ENCODE measurements at regions not wholly inside any gene's neighbourhood (a gene's known extent, or its start where the extent isn't known, plus 50 kb on each side); places are given as distances from the start of the nearest gene placed in this dataset.
"Not testable (repeated sequence)": the region's sequence is repeated elsewhere in the genome, so short reads cannot be mapped to it uniquely, and the experiment has no call there.

DNA sequence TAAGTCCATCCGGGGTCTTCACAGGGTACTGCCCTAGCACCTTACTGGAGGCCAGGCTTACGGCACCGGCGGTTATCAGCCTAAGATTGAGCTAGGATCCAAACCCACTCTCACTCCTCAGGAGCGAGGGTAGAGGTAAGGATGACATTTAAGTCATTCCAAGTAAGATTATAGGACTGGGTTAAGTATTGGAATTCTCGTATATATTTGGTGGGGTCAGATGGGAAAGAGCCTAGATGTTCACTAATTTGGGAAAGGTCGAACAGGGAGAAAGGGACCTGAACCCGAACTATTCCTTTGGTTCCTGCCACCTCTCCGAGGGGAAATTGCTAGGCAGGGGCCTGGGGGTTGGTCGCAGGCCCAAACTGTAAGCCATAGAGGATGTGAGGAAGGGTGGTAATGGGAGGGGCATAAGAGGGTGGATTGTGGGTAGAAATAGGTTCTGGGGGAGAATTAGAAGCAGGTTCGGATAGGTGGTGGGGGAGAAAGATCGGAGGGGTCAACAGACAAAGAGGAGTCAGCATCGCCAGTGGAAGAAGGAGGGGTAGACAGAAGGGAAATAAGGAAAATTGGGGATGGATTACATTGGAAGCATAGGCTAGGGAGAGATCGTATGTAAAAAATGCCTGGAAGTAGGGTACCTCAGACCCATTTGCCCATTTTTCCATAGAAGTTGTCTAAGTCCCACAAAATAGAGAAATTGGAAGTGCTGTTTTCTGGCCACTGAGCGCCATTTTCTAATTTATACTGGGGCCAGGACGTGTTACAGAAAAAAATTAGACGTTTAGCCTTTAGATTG lies 747.1 kb upstream of the ADGRB3 start:
- no peak for ATAC-seq
- no peak for DNase-seq
- intact Hi-C loops (cut with micrococcal nuclease), result no loop called here

DNA sequence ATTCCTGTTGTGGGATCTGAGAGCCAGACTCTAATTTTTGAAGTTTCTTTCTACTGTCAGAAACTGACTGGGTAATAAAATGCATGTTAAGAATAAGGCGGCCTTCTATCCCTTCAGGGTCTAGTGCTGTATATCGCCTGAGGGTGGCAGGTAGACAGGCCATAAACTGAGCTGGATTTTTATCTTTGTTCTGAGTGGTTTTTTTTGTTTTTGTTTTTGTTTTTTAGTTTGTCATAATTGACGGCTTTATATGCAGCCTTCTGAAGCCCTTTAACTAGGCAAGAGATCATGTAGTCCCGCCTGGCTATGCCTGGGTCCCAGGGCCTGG lies 747.7 kb upstream of the ADGRB3 start:
- intact Hi-C loops (cut with micrococcal nuclease), result no loop called here
- no peak for DNase-seq
- ATAC-seq, result no peak

DNA sequence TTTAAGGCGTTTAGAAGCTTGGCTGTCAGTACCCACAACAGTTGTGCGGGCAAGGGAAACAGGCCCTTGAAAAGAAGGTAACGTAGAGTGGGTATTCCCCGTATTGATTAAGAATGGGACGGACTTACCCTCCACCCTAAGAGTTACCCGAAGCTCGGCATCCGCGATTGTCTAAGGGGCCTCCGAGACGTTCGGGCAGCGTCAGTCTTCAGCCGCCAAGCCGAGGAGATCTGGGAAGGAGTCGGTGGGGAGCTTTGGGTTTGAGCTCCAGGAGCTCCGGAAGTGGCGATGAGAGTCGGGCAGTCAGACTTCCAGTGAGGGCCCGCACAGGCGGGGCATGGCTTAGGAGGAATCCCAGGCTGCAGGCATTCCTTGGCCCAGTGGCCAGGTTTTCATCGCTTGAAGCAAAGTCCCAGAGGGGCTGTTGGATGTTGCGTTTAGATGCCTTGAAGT lies 748.2 kb upstream of the ADGRB3 start:
- ATAC-seq (no peak), DNase-seq (no peak)
- intact Hi-C loops (cut with micrococcal nuclease), result no loop called here

GRCh38 chr6:67886036-67886707 lies 748.9 kb upstream of the ADGRB3 start:
- intact Hi-C loops (cut with micrococcal nuclease), result no loop called here
- no peak for DNase-seq
- ATAC-seq, result no peak

DNA sequence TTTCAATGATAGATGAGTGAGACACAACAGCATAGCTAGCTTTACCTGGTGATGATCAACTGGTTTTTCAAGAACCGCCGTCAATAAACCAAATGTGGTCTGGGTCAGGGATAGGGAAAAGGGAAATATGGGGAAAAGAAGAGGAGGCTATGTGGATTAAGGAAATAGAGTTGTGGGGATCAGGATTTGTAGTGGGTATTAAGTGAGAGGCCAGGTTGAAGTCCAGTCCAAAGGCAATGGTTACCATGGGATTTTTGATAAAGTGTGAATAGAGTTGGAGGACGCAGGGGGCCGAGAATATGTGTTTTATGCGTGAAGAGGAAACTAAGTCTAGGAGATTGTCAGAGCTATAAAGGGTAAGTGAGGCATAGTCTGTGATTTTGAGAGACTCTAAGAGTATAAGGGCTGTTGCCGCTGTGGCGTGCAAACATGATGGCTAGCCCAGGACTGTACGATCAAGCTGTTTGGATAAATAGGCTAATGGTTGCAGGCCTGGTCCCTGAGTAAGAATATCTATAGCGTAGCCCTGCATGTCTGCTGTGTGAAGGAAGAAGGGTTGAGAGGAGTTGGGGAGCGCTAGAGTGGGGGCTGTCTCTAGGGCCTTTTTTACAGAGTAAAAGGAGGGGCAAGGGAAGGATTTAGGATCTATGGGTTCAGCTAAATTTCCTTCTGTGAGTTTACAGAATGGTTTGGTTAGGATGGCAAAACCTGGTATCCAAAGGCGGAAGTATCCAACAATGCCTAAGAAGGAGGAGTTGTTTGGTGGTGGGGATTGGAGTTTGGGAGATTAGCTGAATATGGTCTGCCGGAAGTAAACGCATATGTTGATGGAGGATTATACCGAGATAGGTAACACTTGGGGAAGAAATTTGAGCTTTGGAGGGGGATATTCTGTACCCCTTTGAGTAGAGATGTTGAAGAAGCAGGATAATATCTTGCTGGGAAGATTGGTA lies 749.7 kb upstream of the ADGRB3 start:
- no peak for ATAC-seq
- DNase-seq, result no peak
- intact Hi-C loops (cut with micrococcal nuclease), result no loop called here

GRCh38 chr6:67884442-67884841 lies 750.6 kb upstream of the ADGRB3 start:
- ATAC-seq (no peak), DNase-seq (no peak)

DNA sequence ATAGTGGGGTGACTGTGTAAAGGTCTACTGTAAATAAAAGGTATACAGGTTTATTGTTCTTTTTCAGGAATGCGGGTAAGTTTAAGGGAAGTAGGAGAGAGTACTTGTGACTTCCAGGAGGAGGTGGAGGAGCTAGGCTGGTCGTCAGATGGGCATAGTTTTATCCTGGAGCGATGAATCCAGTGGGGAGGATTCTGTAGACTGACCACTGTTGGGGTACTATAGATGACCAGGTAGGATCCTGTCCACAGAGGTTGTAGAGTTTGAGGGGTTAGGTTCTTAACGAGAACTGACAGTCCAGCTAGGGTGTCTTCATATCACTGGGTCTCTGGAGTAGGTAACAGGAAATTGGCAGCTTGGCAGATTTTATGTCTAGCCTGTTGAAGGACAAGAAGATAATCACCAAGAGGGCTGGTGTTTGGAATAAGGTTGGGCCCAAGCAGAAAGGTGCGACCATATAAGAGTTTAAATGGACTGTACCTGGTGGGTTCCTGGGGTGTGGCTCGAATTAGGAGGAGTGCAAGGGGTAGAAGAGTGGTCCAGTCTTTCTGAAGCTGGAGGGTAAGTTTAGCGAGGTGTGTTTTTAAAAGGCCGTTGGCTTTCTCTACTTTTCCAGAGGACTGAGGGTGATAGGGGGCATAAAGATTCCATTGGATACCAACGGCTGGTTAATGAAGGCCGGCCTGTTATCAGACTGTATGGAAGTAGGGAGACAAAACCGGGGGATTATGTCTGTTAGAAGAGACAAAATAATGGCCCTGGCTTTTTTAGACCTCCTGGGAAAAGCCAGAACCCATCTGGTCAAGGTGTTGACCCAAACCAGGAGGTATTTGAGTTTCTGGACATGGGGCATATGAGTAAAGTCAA lies 751.3 kb upstream of the ADGRB3 start:
- ATAC-seq (no peak), DNase-seq (no peak)
- intact Hi-C loops (cut with micrococcal nuclease), result no loop called here

More at GRCh38 chr6:67884442-67884841, 750.6 kb upstream of the ADGRB3 start:
- intact Hi-C loops (cut with micrococcal nuclease), result no loop called here

- DNase-seq (no peak), ATAC-seq (no peak)
- intact Hi-C loops (cut with micrococcal nuclease), result no loop called here
Measured at GRCh38 chr6:67882436-67883311, 752.4 kb upstream of the ADGRB3 start.

- no peak for DNase-seq
- intact Hi-C loops (cut with micrococcal nuclease), result no loop called here
- ATAC-seq, result no peak
Measured at GRCh38 chr6:67881706-67882065, 753.4 kb upstream of the ADGRB3 start.

- DNase-seq, result no peak
- intact Hi-C loops (cut with micrococcal nuclease), result no loop called here
- ATAC-seq, result no peak
Measured at GRCh38 chr6:67880939-67881705, 754.0 kb upstream of the ADGRB3 start.

GRCh38 chr6:67880343-67880742 lies 754.7 kb upstream of the ADGRB3 start:
- intact Hi-C loops (cut with micrococcal nuclease); DNase-seq; ATAC-seq: not testable (repeated sequence)

GRCh38 chr6:67879928-67880327 lies 755.2 kb upstream of the ADGRB3 start:
- intact Hi-C loops (cut with micrococcal nuclease); ATAC-seq; DNase-seq: not testable (repeated sequence)

- DNase-seq; ATAC-seq; intact Hi-C loops (cut with micrococcal nuclease): not testable (repeated sequence)
Measured at GRCh38 chr6:67879105-67879904, 755.8 kb upstream of the ADGRB3 start.

GRCh38 chr6:67878216-67878615 lies 756.9 kb upstream of the ADGRB3 start:
- DNase-seq; ATAC-seq; intact Hi-C loops (cut with micrococcal nuclease): not testable (repeated sequence)

- intact Hi-C loops (cut with micrococcal nuclease), result no loop called here
- no peak for DNase-seq
- ATAC-seq, result no peak
Measured at GRCh38 chr6:67877288-67877687, 757.8 kb upstream of the ADGRB3 start.

DNA sequence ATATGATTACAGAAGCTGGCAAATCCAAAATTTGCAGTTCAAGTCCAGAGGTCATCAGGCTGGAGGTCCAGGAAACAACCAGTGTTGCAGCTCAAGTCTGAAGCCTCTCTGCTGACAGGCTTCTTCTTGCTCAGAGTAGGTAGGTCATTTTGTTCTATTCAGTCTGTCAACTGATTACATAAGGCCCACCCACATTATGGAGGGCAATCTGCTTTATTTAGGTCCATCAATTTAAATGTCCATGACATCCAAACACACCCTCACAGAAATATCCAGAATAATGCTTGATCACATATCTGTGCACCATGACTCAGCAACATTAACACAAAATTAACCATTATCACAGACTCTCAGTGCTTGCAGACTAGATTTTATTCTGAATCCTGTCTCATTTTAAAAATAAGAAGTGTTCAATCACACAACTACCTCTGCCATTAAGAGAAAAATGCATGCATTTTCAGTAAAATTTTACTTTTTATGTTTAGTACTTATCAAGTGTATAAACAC lies 759.2 kb upstream of the ADGRB3 start:
- intact Hi-C loops (cut with micrococcal nuclease), result no loop called here
- ATAC-seq, result no peak
- no peak for DNase-seq

Data from left ventricle myocardium superior (tissue), 1 donor.